ENCODE measurements at regions not wholly inside any gene's neighbourhood (a gene's known extent, or its start where the extent isn't known, plus 50 kb on each side); places are given as distances from the start of the nearest gene placed in this dataset.

GRCh38 chr6:22667855-22668254 is 98.5 kb downstream of the HDGFL1 start:
- H3K4me3 ChIP-seq (ENCODE audit: low read length): no peak overlapping the region
- DNase-seq (ENCODE audit: low read depth): no peak
- TF ChIP-seq CTCF (conservative IDR thresholded peaks at IDR 0.05; ENCODE audit: low read depth, low read length): no peak

- no peak for DNase-seq (ENCODE audit: low read depth)
- H3K4me3 ChIP-seq (ENCODE audit: low read length): no peak overlapping the region
- no peak for TF ChIP-seq CTCF (conservative IDR thresholded peaks at IDR 0.05; ENCODE audit: low read depth, low read length)
Observed at GRCh38 chr6:22668307-22668706, 98.9 kb downstream of the HDGFL1 start.

GRCh38 chr6:22668717-22669116 is 99.4 kb downstream of the HDGFL1 start:
- TF ChIP-seq CTCF (conservative IDR thresholded peaks at IDR 0.05; ENCODE audit: low read depth, low read length): no peak
- DNase-seq (ENCODE audit: low read depth): no peak
- no peak overlapping the region for H3K4me3 ChIP-seq (ENCODE audit: low read length)

- H3K4me3 ChIP-seq (ENCODE audit: low read length): no peak overlapping the region
- no peak for TF ChIP-seq CTCF (conservative IDR thresholded peaks at IDR 0.05; ENCODE audit: low read depth, low read length)
- DNase-seq (ENCODE audit: low read depth): no peak
Observed at GRCh38 chr6:22670605-22671004, 101.2 kb downstream of the HDGFL1 start.

GRCh38 chr6:22673474-22673873 is 104.1 kb downstream of the HDGFL1 start:
- no peak for TF ChIP-seq CTCF (conservative IDR thresholded peaks at IDR 0.05; ENCODE audit: low read depth, low read length)
- H3K4me3 ChIP-seq (ENCODE audit: low read length): no peak overlapping the region
- no peak for DNase-seq (ENCODE audit: low read depth)

GRCh38 chr6:22680950-22681349 is 111.6 kb downstream of the HDGFL1 start:
- TF ChIP-seq CTCF (conservative IDR thresholded peaks at IDR 0.05; ENCODE audit: low read depth, low read length): no peak
- H3K4me3 ChIP-seq (ENCODE audit: low read length): no peak overlapping the region

GRCh38 chr6:22681761-22682160 is 112.4 kb downstream of the HDGFL1 start:
- no peak for DNase-seq (ENCODE audit: low read depth)
- no peak overlapping the region for H3K4me3 ChIP-seq (ENCODE audit: low read length)
- no peak for TF ChIP-seq CTCF (conservative IDR thresholded peaks at IDR 0.05; ENCODE audit: low read depth, low read length)

More at GRCh38 chr6:22680950-22681349, 111.6 kb downstream of the HDGFL1 start:
- DNase-seq (ENCODE audit: low read depth): no peak
